ENCODE measurements at regions not wholly inside any gene's neighbourhood (a gene's known extent, or its start where the extent isn't known, plus 50 kb on each side); places are given as distances from the start of the nearest gene placed in this dataset.

GRCh38 chr6:126842769-126843168, 275.7 kb upstream of the RSPO3 start:
- no peak overlapping the region for H3K4me3 Mint-ChIP-seq
- Histone ChIP-seq H3K9ac (no peak overlapping the region), H3K27me3 (no peaks in the 10 kb centered on the region)

GRCh38 chr6:126848119-126848518, 270.4 kb upstream of the RSPO3 start:
- H3K4me3 ChIP-seq = no peak overlapping the region

More at GRCh38 chr6:126842769-126843168, 275.7 kb upstream of the RSPO3 start:
- Histone ChIP-seq H3K36me3 (peaks cover 2% of the 10 kb centered on the region), H3K4me2 (no peak overlapping the region), H2AFZ (replicated peaks) (no peak overlapping the region), H3K4me1 (no peaks in the 10 kb centered on the region), H3K27ac (no peak overlapping the region), H3F3A (ENCODE audit: low read depth) (no peaks in the 10 kb centered on the region), H3K79me2 (ENCODE audit: low read depth) (no peaks in the 10 kb centered on the region), H3K9me3 (ENCODE audit: low read depth) (peaks cover 6% of the 10 kb centered on the region), H4K20me1 (ENCODE audit: low read depth) (no peaks in the 10 kb centered on the region), H3K4me3 (no peak overlapping the region)
- no peak for TF ChIP-seq EZH2 (IDR thresholded peaks at IDR 0.05)
- no peak for TF ChIP-seq CTCF (IDR thresholded peaks at IDR 0.05)
- no peak for TF ChIP-seq EZH2phosphoT487 (IDR thresholded peaks at IDR 0.05)
- no peaks in the 10 kb centered on the region for H3K27me3 Mint-ChIP-seq (ENCODE audit: insufficient read depth, low read depth)
- peaks cover 8% of the 10 kb centered on the region for H3K9me3 Mint-ChIP-seq
- no peak for DNase-seq (ENCODE audit: low spot score)
- no peaks in the 10 kb centered on the region for H3K4me1 Mint-ChIP-seq
- no peaks in the 10 kb centered on the region for H3K36me3 Mint-ChIP-seq
- H3K27ac Mint-ChIP-seq = no peak overlapping the region

GRCh38 chr6:126867641-126868040, 250.8 kb upstream of the RSPO3 start:
- H2AFZ ChIP-seq (replicated peaks) = no peak overlapping the region
- H4K20me1 ChIP-seq (ENCODE audit: low read depth) = no peaks in the 10 kb centered on the region
- TF ChIP-seq EZH2 (IDR thresholded peaks at IDR 0.05) (no peak), CTCF (IDR thresholded peaks at IDR 0.05) (no peak), EZH2phosphoT487 (IDR thresholded peaks at IDR 0.05) (no peak)

More at GRCh38 chr6:126848119-126848518, 270.4 kb upstream of the RSPO3 start:
- Histone ChIP-seq H3K9me3 (ENCODE audit: low read depth) (peaks cover 6% of the 10 kb centered on the region), H3K9ac (no peak overlapping the region), H3F3A (ENCODE audit: low read depth) (no peaks in the 10 kb centered on the region), H3K4me2 (no peak overlapping the region), H3K36me3 (peaks cover 7% of the 10 kb centered on the region), H3K27ac (no peak overlapping the region), H3K4me1 (no peaks in the 10 kb centered on the region), H3K27me3 (no peaks in the 10 kb centered on the region), H4K20me1 (ENCODE audit: low read depth) (no peaks in the 10 kb centered on the region), H3K79me2 (ENCODE audit: low read depth) (no peaks in the 10 kb centered on the region), H2AFZ (replicated peaks) (no peak overlapping the region)
- H3K36me3 Mint-ChIP-seq = no peaks in the 10 kb centered on the region
- no peak for TF ChIP-seq EZH2phosphoT487 (IDR thresholded peaks at IDR 0.05)
- no peak for TF ChIP-seq CTCF (IDR thresholded peaks at IDR 0.05)
- no peak for TF ChIP-seq EZH2 (IDR thresholded peaks at IDR 0.05)
- no peak overlapping the region for H3K4me3 Mint-ChIP-seq
- no peaks in the 10 kb centered on the region for H3K4me1 Mint-ChIP-seq
- peaks cover 14% of the 10 kb centered on the region for H3K9me3 Mint-ChIP-seq
- no peak overlapping the region for H3K27ac Mint-ChIP-seq
- peaks cover 8% of the 10 kb centered on the region for H3K27me3 Mint-ChIP-seq (ENCODE audit: insufficient read depth, low read depth)
- no peak for DNase-seq (ENCODE audit: low spot score)

More at GRCh38 chr6:126867641-126868040, 250.8 kb upstream of the RSPO3 start:
- Histone ChIP-seq H3K4me1 (no peaks in the 10 kb centered on the region), H3K27ac (no peak overlapping the region), H3K9me3 (ENCODE audit: low read depth) (no peaks in the 10 kb centered on the region), H3K4me2 (no peak overlapping the region), H3K79me2 (ENCODE audit: low read depth) (no peaks in the 10 kb centered on the region), H3K9ac (no peak overlapping the region), H3F3A (ENCODE audit: low read depth) (no peaks in the 10 kb centered on the region), H3K36me3 (no peaks in the 10 kb centered on the region), H3K27me3 (no peaks in the 10 kb centered on the region), H3K4me3 (no peak overlapping the region)
- H3K27me3 Mint-ChIP-seq (ENCODE audit: insufficient read depth, low read depth) = no peaks in the 10 kb centered on the region
- H3K27ac Mint-ChIP-seq = no peak overlapping the region
- no peak for DNase-seq (ENCODE audit: low spot score)
- no peaks in the 10 kb centered on the region for H3K36me3 Mint-ChIP-seq
- H3K9me3 Mint-ChIP-seq = peaks cover 10% of the 10 kb centered on the region
- no peak overlapping the region for H3K4me3 Mint-ChIP-seq
- H3K4me1 Mint-ChIP-seq = no peaks in the 10 kb centered on the region

Data from neural progenitor cell (in vitro differentiated cells).